Caco-2 (cell line): ENCODE measurements at regions not wholly inside any gene's neighbourhood (a gene's known extent, or its start where the extent isn't known, plus 50 kb on each side); places are given as distances from the start of the nearest gene placed in this dataset.

Experiments used
- BruUV-seq: library from RNA; stranded (reverse); fragments of 400-500 nt; replicated peaks from 2 replicates; lab custom pipeline; 2021; lab: Mats Ljungman, UMichigan
- CTCF ChIA-PET: fragments of 300-600 bp; sonication (Branson Sonifier 250); formaldehyde crosslinking; loops from one replicate; lab custom pipeline; 2022; ENCODE audit warnings: antibody characterized with exemption; lab: Charles Lee
- POLR2A ChIA-PET: fragments of 300-600 bp; sonication (Branson Sonifier 250); formaldehyde crosslinking; loops from one replicate; lab custom pipeline; 2022; ENCODE audit warnings: antibody characterized with exemption; lab: Charles Lee
- DNase-seq, 2 experiments: peaks; one replicate each; pipeline versions ENCODE4 v3.0.0 to v3.0.0-alpha.2; 2020 to 2022
- H3K27me3 ChIP-seq: replicated peaks from 2 replicates; pipeline ENCODE4 v1.6.0; 2011; ENCODE audit warnings: low read length; ENCODE audit not compliant: control insufficient read depth, insufficient read depth
- H3K36me3 ChIP-seq: 2 replicates; pipeline ENCODE4 v1.5.1; 2011; ENCODE audit warnings: low read length; ENCODE audit not compliant: control insufficient read depth, insufficient read depth
- H3K4me1 ChIP-seq: fragments of 250-450 bp; sonication (Bioruptor Pico); 2 replicates; pipeline ENCODE4 v1.5.1; 2020; ENCODE audit warnings: mild to moderate bottlenecking
- H3K4me3 ChIP-seq: 2 replicates; pipeline ENCODE4 v1.5.1; 2011; ENCODE audit warnings: low read depth, mild to moderate bottlenecking, control low read depth, low read length
- H3K9me3 ChIP-seq: fragments of 250-450 bp; sonication (Bioruptor Pico); 2 replicates; pipeline ENCODE4 v1.5.1; 2020; ENCODE audit warnings: mild to moderate bottlenecking, moderate library complexity
- H3K27ac Mint-ChIP-seq: one replicate; pipeline ENCODE4 v1.8.0; 2022; ENCODE audit warnings: mixed read lengths; ENCODE audit not compliant: unreplicated experiment
- H3K27me3 Mint-ChIP-seq: one replicate; pipeline ENCODE4 v1.8.0; 2022; ENCODE audit warnings: mixed read lengths; ENCODE audit not compliant: insufficient read depth, unreplicated experiment
- H3K36me3 Mint-ChIP-seq: one replicate; pipeline ENCODE4 v1.8.0; 2022; ENCODE audit warnings: mild to moderate bottlenecking, mixed read lengths; ENCODE audit not compliant: insufficient read depth, unreplicated experiment
- H3K4me1 Mint-ChIP-seq: one replicate; pipeline ENCODE4 v1.8.0; 2022; ENCODE audit warnings: low read depth, mixed read lengths; ENCODE audit not compliant: unreplicated experiment
- H3K4me3 Mint-ChIP-seq: one replicate; pipeline ENCODE4 v1.8.0; 2022; ENCODE audit warnings: mild to moderate bottlenecking, moderate library complexity, mixed read lengths; ENCODE audit not compliant: unreplicated experiment
- H3K9me3 Mint-ChIP-seq: one replicate; pipeline ENCODE4 v1.8.0; 2022; ENCODE audit warnings: mixed read lengths; ENCODE audit not compliant: unreplicated experiment
- intact Hi-C: fragments of 100-400 bp; cut with micrococcal nuclease; formaldehyde crosslinking; loops from one replicate; pipeline ENCODE4 v1.10.0; 2022; ENCODE audit not compliant: unreplicated experiment
- TF ChIP-seq, protein P1 (sequence below), 2 experiments: fragments of 200-600 bp in 1 of 2; IDR thresholded peaks; 1 replicate in 1 of 2; 2 replicates in 1 of 2; pipeline versions ENCODE4 v1.5.1 to v1.8.0; 2011 to 2022; ENCODE audit warnings: antibody characterized with exemption in 1 of 2, control low read depth in 1 of 2, inconsistent platforms in 1 of 2, low read depth in 1 of 2, low read length in 1 of 2, mild to moderate bottlenecking in 1 of 2, moderate library complexity in 1 of 2; ENCODE audit not compliant: insufficient read depth in 1 of 2, severe bottlenecking in 1 of 2, unreplicated experiment in 1 of 2

DNA sequence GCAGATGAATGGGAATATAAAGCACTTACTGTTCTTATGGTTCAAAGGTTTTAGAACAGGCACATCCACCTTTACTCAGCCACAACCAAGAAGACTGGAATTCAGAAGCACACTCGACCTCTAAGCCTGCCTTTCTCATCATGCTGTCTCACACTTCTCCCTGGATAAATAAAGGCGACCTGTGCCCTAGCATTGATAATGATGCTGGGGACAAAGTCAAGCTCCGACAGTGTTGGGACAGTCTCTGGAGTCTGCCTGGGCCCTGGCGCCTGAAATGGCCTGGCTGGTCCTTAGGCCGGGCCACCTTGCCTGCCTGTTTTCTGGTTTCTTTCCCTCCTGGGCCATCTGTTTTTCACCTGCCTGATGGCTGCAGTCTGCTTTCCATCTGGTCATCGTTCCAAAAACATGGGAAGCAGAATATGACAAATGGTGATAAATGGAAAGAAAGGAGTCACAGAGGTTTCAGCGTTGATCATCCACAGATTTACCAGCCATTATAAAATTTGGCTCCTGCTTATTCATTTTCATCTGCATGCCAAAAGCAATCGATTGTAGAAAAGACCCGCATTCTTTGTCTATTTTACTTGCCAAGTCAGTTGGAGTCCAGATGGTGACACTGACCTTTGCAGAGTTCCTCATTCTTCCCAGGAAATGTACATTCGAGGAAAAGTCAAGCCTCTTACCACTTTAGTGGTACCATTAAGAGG, 91.2 kb upstream of the KCNJ15 start:
- Histone ChIP-seq H3K36me3 (no peaks in the 10 kb centered on the region), H3K9me3 (no peaks in the 10 kb centered on the region), H3K4me3 (no peak overlapping the region), H3K4me1 (peaks cover 5% of the 10 kb centered on the region), H3K27me3 (no peaks in the 10 kb centered on the region)
- Mint-ChIP-seq H3K9me3 (no peaks in the 10 kb centered on the region), H3K4me3 (no peak overlapping the region), H3K27ac (no peak overlapping the region), H3K36me3 (no peaks in the 10 kb centered on the region), H3K27me3 (peaks cover 6% of the 10 kb centered on the region), H3K4me1 (no peaks in the 10 kb centered on the region)
- POLR2A ChIA-PET, result no interaction called here
- intact Hi-C loops, result no loop called here
- no peak for DNase-seq
- CTCF ChIA-PET, result no interaction called here
- TF ChIP-seq, protein P1, sequence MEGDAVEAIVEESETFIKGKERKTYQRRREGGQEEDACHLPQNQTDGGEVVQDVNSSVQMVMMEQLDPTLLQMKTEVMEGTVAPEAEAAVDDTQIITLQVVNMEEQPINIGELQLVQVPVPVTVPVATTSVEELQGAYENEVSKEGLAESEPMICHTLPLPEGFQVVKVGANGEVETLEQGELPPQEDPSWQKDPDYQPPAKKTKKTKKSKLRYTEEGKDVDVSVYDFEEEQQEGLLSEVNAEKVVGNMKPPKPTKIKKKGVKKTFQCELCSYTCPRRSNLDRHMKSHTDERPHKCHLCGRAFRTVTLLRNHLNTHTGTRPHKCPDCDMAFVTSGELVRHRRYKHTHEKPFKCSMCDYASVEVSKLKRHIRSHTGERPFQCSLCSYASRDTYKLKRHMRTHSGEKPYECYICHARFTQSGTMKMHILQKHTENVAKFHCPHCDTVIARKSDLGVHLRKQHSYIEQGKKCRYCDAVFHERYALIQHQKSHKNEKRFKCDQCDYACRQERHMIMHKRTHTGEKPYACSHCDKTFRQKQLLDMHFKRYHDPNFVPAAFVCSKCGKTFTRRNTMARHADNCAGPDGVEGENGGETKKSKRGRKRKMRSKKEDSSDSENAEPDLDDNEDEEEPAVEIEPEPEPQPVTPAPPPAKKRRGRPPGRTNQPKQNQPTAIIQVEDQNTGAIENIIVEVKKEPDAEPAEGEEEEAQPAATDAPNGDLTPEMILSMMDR (IDR thresholded peaks at IDR 0.05; ENCODE audit: insufficient read depth in 1 of 2, low read depth in 1 of 2, low read length in 1 of 2, severe bottlenecking in 1 of 2, unreplicated experiment in 1 of 2), result no peak
- BruUV-seq, result no TSS peak

DNA sequence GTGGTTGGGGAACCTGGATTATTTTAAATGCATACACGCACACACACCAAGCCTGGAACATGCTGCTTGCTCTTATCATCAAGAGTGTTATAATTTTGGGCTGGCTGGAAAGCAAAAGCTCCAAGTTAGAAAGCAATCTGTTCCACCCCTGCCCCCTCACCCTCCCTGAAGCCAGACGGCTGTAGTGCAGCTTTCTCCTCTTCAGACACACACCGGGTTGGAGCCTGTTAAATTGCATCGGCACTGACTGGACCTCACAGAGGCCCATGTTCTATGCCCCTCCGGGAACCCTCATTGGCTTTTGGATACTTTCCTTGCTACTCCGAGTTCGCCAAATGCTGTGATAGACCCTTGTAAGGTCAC, 90.6 kb upstream of the KCNJ15 start:
- POLR2A ChIA-PET, result no interaction called here
- intact Hi-C loops, result no loop called here
- H3K27me3 Mint-ChIP-seq, result peaks cover 6% of the 10 kb centered on the region
- no peak overlapping the region for H3K4me3 Mint-ChIP-seq
- no TSS peak for BruUV-seq
- no peak overlapping the region for H3K27ac Mint-ChIP-seq
- H3K36me3 Mint-ChIP-seq, result no peaks in the 10 kb centered on the region
- Histone ChIP-seq H3K9me3 (no peaks in the 10 kb centered on the region), H3K27me3 (no peaks in the 10 kb centered on the region), H3K4me3 (no peak overlapping the region), H3K36me3 (no peaks in the 10 kb centered on the region), H3K4me1 (peaks cover 10% of the 10 kb centered on the region)
- DNase-seq, result no peak
- H3K9me3 Mint-ChIP-seq, result no peaks in the 10 kb centered on the region
- H3K4me1 Mint-ChIP-seq, result peaks cover under 1% of the 10 kb centered on the region
- TF ChIP-seq, protein P1 (IDR thresholded peaks at IDR 0.05; ENCODE audit: insufficient read depth in 1 of 2, low read depth in 1 of 2, low read length in 1 of 2, severe bottlenecking in 1 of 2, unreplicated experiment in 1 of 2), result no peak
- CTCF ChIA-PET, result no interaction called here

DNA sequence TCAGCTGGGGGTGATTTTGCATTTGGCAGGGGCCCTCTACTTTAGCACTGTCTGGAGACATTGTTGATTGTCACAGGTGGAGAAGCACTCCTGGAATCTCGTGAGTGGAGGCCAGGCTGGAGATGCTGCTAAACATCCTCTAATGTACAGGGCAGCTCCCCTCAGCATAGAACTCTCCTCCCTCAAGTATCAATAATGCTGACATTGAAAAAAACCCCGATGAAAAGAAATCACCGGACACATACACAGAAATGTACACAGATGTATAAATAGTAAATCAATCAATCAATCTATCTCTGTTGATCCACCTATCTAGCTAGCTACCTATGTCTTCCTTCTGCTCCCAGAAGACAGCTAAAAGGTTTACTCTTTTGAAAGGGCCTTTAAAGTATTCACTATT, 89.4 kb upstream of the KCNJ15 start:
- Histone ChIP-seq H3K4me1 (peaks cover 22% of the 10 kb centered on the region), H3K9me3 (no peaks in the 10 kb centered on the region), H3K36me3 (no peaks in the 10 kb centered on the region), H3K27me3 (no peaks in the 10 kb centered on the region), H3K4me3 (no peak overlapping the region)
- CTCF ChIA-PET, result no interaction called here
- no peak for DNase-seq
- Mint-ChIP-seq H3K9me3 (peaks cover 6% of the 10 kb centered on the region), H3K27me3 (peaks cover 3% of the 10 kb centered on the region), H3K36me3 (no peaks in the 10 kb centered on the region), H3K4me3 (no peak overlapping the region), H3K4me1 (peaks cover 6% of the 10 kb centered on the region), H3K27ac (no peak overlapping the region)
- BruUV-seq, result no TSS peak
- POLR2A ChIA-PET, result interaction anchor here (0.6 kb wide), 1 partner anchor 705 kb away, joined by 3 read pairs; no protein-coding TSS in a partner anchor
- intact Hi-C loops, result no loop called here
- TF ChIP-seq, protein P1 (IDR thresholded peaks at IDR 0.05; ENCODE audit: insufficient read depth in 1 of 2, low read depth in 1 of 2, low read length in 1 of 2, severe bottlenecking in 1 of 2, unreplicated experiment in 1 of 2), result no peak
